DND-41 (cell line): ENCODE measurements at regions not wholly inside any gene's neighbourhood (a gene's known extent, or its start where the extent isn't known, plus 50 kb on each side); places are given as distances from the start of the nearest gene placed in this dataset.

Source experiments
- ATAC-seq: fragments of 200-7000 bp; cut with Tn5 transposase; 3 replicates; pipeline ENCODE4 v1.9.1; 2021; ENCODE audit warnings: low read depth; ENCODE audit not compliant: insufficient read depth
- DNase-seq: peaks from one replicate; pipeline ENCODE4 v3.0.0-alpha.2; 2020
- H2AFZ ChIP-seq: 2 replicates; pipeline ENCODE4 v1.6.0; 2012; ENCODE audit warnings: low read depth, low read length
- H3K27ac ChIP-seq: 2 replicates; pipeline ENCODE4 v1.5.1; 2012; ENCODE audit warnings: low read length, inconsistent platforms
- H3K27me3 ChIP-seq: fragments of 200-600 bp; sonication (generic); 2 replicates; pipeline ENCODE4 v1.6.0; 2012; ENCODE audit warnings: low read length, mild to moderate bottlenecking, inconsistent platforms; ENCODE audit not compliant: insufficient read depth, poor library complexity
- H3K36me3 ChIP-seq: 2 replicates; pipeline ENCODE4 v1.5.1; 2012; ENCODE audit warnings: low read length, inconsistent platforms; ENCODE audit not compliant: insufficient read depth
- H3K4me1 ChIP-seq: 2 replicates; pipeline ENCODE4 v1.5.1; 2012; ENCODE audit warnings: mild to moderate bottlenecking, low read length; ENCODE audit not compliant: insufficient read depth
- H3K4me2 ChIP-seq: 2 replicates; pipeline ENCODE4 v1.6.0; 2012; ENCODE audit warnings: mild to moderate bottlenecking, moderate library complexity, low read length, inconsistent platforms; ENCODE audit not compliant: insufficient read depth
- H3K4me3 ChIP-seq, 2 experiments: fragments of 200-600 bp in 1 of 2; shearing (Covaris generic) in 1 of 2; 2 replicates each; pipeline ENCODE4 v1.5.1; 2012 to 2016; ENCODE audit warnings: inconsistent platforms in 2 of 2, low read length in 2 of 2, mild to moderate bottlenecking in 2 of 2, low read depth in 1 of 2, moderate library complexity in 1 of 2
- H3K79me2 ChIP-seq: 2 replicates; pipeline ENCODE4 v1.6.0; 2012; ENCODE audit warnings: low read length, inconsistent platforms; ENCODE audit not compliant: insufficient read depth
- H3K9ac ChIP-seq: 2 replicates; pipeline ENCODE4 v1.6.0; 2012; ENCODE audit warnings: low read depth, mild to moderate bottlenecking, inconsistent platforms, low read length, moderate library complexity
- H3K9me3 ChIP-seq: 2 replicates; pipeline ENCODE4 v1.5.1; 2012; ENCODE audit warnings: low read length, moderate library complexity, mild to moderate bottlenecking, inconsistent platforms; ENCODE audit not compliant: insufficient read depth, severe bottlenecking
- H4K20me1 ChIP-seq: 2 replicates; pipeline ENCODE4 v1.6.0; 2012; ENCODE audit warnings: low read length; ENCODE audit not compliant: insufficient read depth
- CTCF ChIP-seq: IDR thresholded peaks from 2 replicates; pipeline ENCODE4 v1.5.1; 2012; ENCODE audit warnings: borderline replicate concordance, low read length, moderate library complexity, mild to moderate bottlenecking; ENCODE audit not compliant: poor library complexity, severe bottlenecking; ENCODE audit errors: extremely low read depth
- EZH2 ChIP-seq: IDR thresholded peaks from 3 replicates; pipeline ENCODE4 v1.6.1; 2012; ENCODE audit warnings: borderline replicate concordance, low read depth, mild to moderate bottlenecking, moderate library complexity, low read length, inconsistent platforms; ENCODE audit not compliant: severe bottlenecking

- H3K79me2 ChIP-seq, result no peaks in the 10 kb centered on the region
- DNase-seq (no peak), ATAC-seq (no peak)
- no peak overlapping the region for H3K27ac ChIP-seq
- no peak overlapping the region for H3K4me3 ChIP-seq
- H3K4me1 ChIP-seq, result no peaks in the 10 kb centered on the region
- no peak overlapping the region for H3K4me2 ChIP-seq
- no peaks in the 10 kb centered on the region for H3K27me3 ChIP-seq
- no peaks in the 10 kb centered on the region for H3K36me3 ChIP-seq
- H2AFZ ChIP-seq, result no peak overlapping the region
- H3K9ac ChIP-seq, result no peak overlapping the region
- TF ChIP-seq CTCF (no peak), EZH2 (no peak)
- no peaks in the 10 kb centered on the region for H3K9me3 ChIP-seq
- H4K20me1 ChIP-seq, result no peaks in the 10 kb centered on the region
These were observed 184.2 kb downstream of the GPAM start for GRCh38 chr10:111999205-111999914.

- no peak for ATAC-seq
These were observed 183.7 kb downstream of the GPAM start for GRCh38 chr10:111999915-112000302.

GRCh38 chr10:112000466-112000865, 183.1 kb downstream of the GPAM start:
- H3K27ac ChIP-seq, result no peak overlapping the region
- H3K4me1 ChIP-seq, result no peaks in the 10 kb centered on the region
- H3K27me3 ChIP-seq, result no peaks in the 10 kb centered on the region
- TF ChIP-seq CTCF, result no peak
- TF ChIP-seq EZH2, result no peak
- H3K9me3 ChIP-seq, result no peaks in the 10 kb centered on the region
- no peak overlapping the region for H2AFZ ChIP-seq
- no peak overlapping the region for H3K9ac ChIP-seq
- no peak for DNase-seq
- H3K79me2 ChIP-seq, result no peaks in the 10 kb centered on the region
- no peaks in the 10 kb centered on the region for H3K36me3 ChIP-seq
- H3K4me3 ChIP-seq, result no peak overlapping the region
- H4K20me1 ChIP-seq, result no peaks in the 10 kb centered on the region
- no peak overlapping the region for H3K4me2 ChIP-seq
- ATAC-seq, result no peak

More at GRCh38 chr10:111999915-112000302, 183.7 kb downstream of the GPAM start:
- H3K9me3 ChIP-seq, result no peaks in the 10 kb centered on the region
- DNase-seq, result no peak
- H4K20me1 ChIP-seq, result no peaks in the 10 kb centered on the region
- no peak overlapping the region for H3K4me2 ChIP-seq
- H2AFZ ChIP-seq, result no peak overlapping the region
- H3K4me1 ChIP-seq, result no peaks in the 10 kb centered on the region
- TF ChIP-seq EZH2 (no peak), CTCF (no peak)
- H3K27me3 ChIP-seq, result no peaks in the 10 kb centered on the region
- H3K36me3 ChIP-seq, result no peaks in the 10 kb centered on the region
- no peak overlapping the region for H3K27ac ChIP-seq
- no peak overlapping the region for H3K9ac ChIP-seq
- H3K4me3 ChIP-seq, result no peak overlapping the region
- H3K79me2 ChIP-seq, result no peaks in the 10 kb centered on the region

- H4K20me1 ChIP-seq, result no peaks in the 10 kb centered on the region
- H3K4me2 ChIP-seq, result no peak overlapping the region
- no peak overlapping the region for H3K4me3 ChIP-seq
- DNase-seq (no peak), ATAC-seq (no peak)
- H3K27ac ChIP-seq, result no peak overlapping the region
- H3K27me3 ChIP-seq, result no peaks in the 10 kb centered on the region
- H2AFZ ChIP-seq, result no peak overlapping the region
- no peak overlapping the region for H3K9ac ChIP-seq
- no peaks in the 10 kb centered on the region for H3K4me1 ChIP-seq
- TF ChIP-seq CTCF (no peak), EZH2 (no peak)
- H3K79me2 ChIP-seq, result no peaks in the 10 kb centered on the region
- H3K36me3 ChIP-seq, result no peaks in the 10 kb centered on the region
- no peaks in the 10 kb centered on the region for H3K9me3 ChIP-seq
These were observed 181.4 kb downstream of the GPAM start for GRCh38 chr10:112002206-112002605.
